HEK293T (cell line): ENCODE measurements at regions not wholly inside any gene's neighbourhood (a gene's known extent, or its start where the extent isn't known, plus 50 kb on each side); places are given as distances from the start of the nearest gene placed in this dataset.

Source experiments
- ARNT ChIP-seq: fragments of 450-650 bp; IDR thresholded peaks from 2 replicates; pipeline ENCODE4 v1.6.1; 2017; ENCODE audit warnings: mild to moderate bottlenecking
- ELF4 ChIP-seq: fragments of 450-650 bp; IDR thresholded peaks from 2 replicates; pipeline ENCODE4 v1.6.1; 2017; ENCODE audit warnings: antibody characterized with exemption
- HDGF ChIP-seq: fragments of 450-650 bp; IDR thresholded peaks from 2 replicates; pipeline ENCODE4 v1.6.1; 2017; ENCODE audit warnings: antibody characterized with exemption, borderline replicate concordance
- NFRKB ChIP-seq: fragments of 450-650 bp; IDR thresholded peaks from 2 replicates; pipeline ENCODE4 v1.6.1; 2016; ENCODE audit warnings: mild to moderate bottlenecking, moderate library complexity
- ZNF384 ChIP-seq: fragments of 450-650 bp; IDR thresholded peaks from 2 replicates; pipeline ENCODE4 v1.6.1; 2016

- no peak for TF ChIP-seq NFRKB
- TF ChIP-seq ELF4: no peak
- TF ChIP-seq ARNT: no peak
- TF ChIP-seq ZNF384: no peak
- no peak for TF ChIP-seq HDGF
Measured at GRCh38 chr18:22347606-22348511, 69.9 kb downstream of the CTAGE1 start.
